Stimulated activated CD4-positive, alpha-beta T cell treated with anti-CD3 and anti-CD28 coated beads, Interleukin-15, amount 100 ng/mL, for 24 hours (primary cell): ENCODE measurements at regions not wholly inside any gene's neighbourhood (a gene's known extent, or its start where the extent isn't known, plus 50 kb on each side); places are given as distances from the start of the nearest gene placed in this dataset.
"Not testable (repeated sequence)": the region's sequence is repeated elsewhere in the genome, so short reads cannot be mapped to it uniquely, and the experiment has no call there.

ENCODE experiments used
- DNase-seq: peaks from one replicate; pipeline ENCODE4 v3.0.0-alpha.2; 2020

- DNase-seq: no peak
Observed at GRCh38 chr6:93081901-93082300, 337.5 kb downstream of the EPHA7 start.

GRCh38 chr6:93079061-93079460 is 340.3 kb downstream of the EPHA7 start:
- DNase-seq: no peak

GRCh38 chr6:93073811-93074210 is 345.5 kb downstream of the EPHA7 start:
- no peak for DNase-seq

- no peak for DNase-seq
Observed at GRCh38 chr6:93069856-93070255, 349.5 kb downstream of the EPHA7 start.

- DNase-seq: no peak
Observed at GRCh38 chr6:93059911-93060310, 359.4 kb downstream of the EPHA7 start.

- DNase-seq: no peak
Observed at GRCh38 chr6:93057584-93057983, 361.8 kb downstream of the EPHA7 start.

- no peak for DNase-seq
Observed at GRCh38 chr6:93048381-93048780, 371.0 kb downstream of the EPHA7 start.

GRCh38 chr6:93047033-93047432 is 372.3 kb downstream of the EPHA7 start:
- no peak for DNase-seq

GRCh38 chr6:93045156-93045555 is 374.2 kb downstream of the EPHA7 start:
- no peak for DNase-seq

- no peak for DNase-seq
Observed at GRCh38 chr6:93040375-93040774, 379.0 kb downstream of the EPHA7 start.

- DNase-seq: no peak
Observed at GRCh38 chr6:93036835-93037234, 382.5 kb downstream of the EPHA7 start.

- DNase-seq: no peak
Observed at GRCh38 chr6:93035756-93036155, 383.6 kb downstream of the EPHA7 start.

- no peak for DNase-seq
Observed at GRCh38 chr6:93021235-93021915, 398.0 kb downstream of the EPHA7 start.

GRCh38 chr6:93017626-93018025 is 401.7 kb downstream of the EPHA7 start:
- DNase-seq: no peak

GRCh38 chr6:93017213-93017612 is 402.1 kb downstream of the EPHA7 start:
- DNase-seq: no peak

GRCh38 chr6:93013054-93013453 is 406.3 kb downstream of the EPHA7 start:
- no peak for DNase-seq

- no peak for DNase-seq
Observed at GRCh38 chr6:93008375-93008774, 411.0 kb downstream of the EPHA7 start.

- no peak for DNase-seq
Observed at GRCh38 chr6:92989656-92990055, 429.7 kb downstream of the EPHA7 start.

GRCh38 chr6:92979281-92979680 is 440.1 kb downstream of the EPHA7 start:
- no peak for DNase-seq

- DNase-seq: no peak
Observed at GRCh38 chr6:92977018-92977417, 442.3 kb downstream of the EPHA7 start.

GRCh38 chr6:92967362-92967761 is 452.0 kb downstream of the EPHA7 start:
- DNase-seq: no peak

GRCh38 chr6:92962846-92963245 is 456.5 kb downstream of the EPHA7 start:
- DNase-seq: no peak

GRCh38 chr6:92952111-92952510 is 467.2 kb downstream of the EPHA7 start:
- not testable (repeated sequence) for DNase-seq

GRCh38 chr6:92945799-92946198 is 473.6 kb downstream of the EPHA7 start:
- DNase-seq: no peak

- DNase-seq: no peak
Observed at GRCh38 chr6:92944132-92944531, 475.2 kb downstream of the EPHA7 start.
